ENCODE measurements at regions not wholly inside any gene's neighbourhood (a gene's known extent, or its start where the extent isn't known, plus 50 kb on each side); places are given as distances from the start of the nearest gene placed in this dataset.

DNA sequence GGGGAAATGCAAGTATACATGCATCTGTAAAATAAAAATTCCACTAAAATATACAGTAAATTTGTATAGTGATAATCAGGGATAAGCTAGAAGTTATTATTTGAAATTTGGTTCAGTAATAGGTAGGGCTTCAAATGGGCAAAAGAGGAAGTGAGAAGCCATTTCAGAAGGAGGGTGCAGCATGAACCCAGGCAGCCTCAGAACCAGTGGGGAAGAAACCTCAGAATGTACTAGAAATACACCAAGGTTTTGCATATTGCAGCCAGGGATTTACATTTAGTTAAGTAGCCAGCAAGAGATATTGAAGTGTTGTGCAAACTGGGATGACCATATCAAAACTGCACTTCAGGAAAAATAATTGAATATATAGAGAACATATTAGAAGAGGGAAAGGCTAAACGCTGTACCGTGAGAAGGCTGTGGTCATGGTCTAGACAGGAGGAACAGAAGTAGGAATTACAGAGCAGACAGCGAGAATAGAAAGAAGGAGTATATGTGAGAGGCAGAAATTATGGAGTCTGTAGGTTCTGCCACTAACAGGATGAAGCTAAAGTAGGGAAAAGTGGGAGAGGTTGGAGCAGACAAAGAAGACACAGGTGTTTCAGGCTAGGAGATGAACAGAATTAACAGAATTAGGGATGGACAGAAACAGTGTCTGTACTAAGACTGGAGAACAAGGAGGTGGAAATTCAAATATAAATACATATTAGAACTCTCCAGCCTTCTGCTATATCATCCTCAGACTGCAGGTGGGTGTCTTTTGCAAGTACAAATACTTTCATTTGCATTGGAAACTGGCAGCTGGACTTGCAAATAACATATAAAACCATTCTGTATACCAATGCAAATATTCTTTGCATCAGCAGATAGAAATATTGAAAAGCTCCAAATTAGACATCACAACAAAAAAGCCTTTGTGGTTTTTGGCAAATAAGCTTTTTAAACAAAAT lies 335.6 kb downstream of the ZNF608 start:
- Histone ChIP-seq H3K18ac (ENCODE audit: insufficient read length, low read depth, low read length) (no peak overlapping the region), H2BK120ac (ENCODE audit: low read depth, low read length, poor library complexity, severe bottlenecking) (no peak overlapping the region), H3K4ac (ENCODE audit: low read depth, low read length) (no peak overlapping the region), H4K20me1 (ENCODE audit: control insufficient read depth, insufficient read depth, insufficient read length) (no peaks in the 10 kb centered on the region), H3K9ac (ENCODE audit: extremely low read depth, insufficient read length, low read length) (no peak overlapping the region), H2AK5ac (ENCODE audit: insufficient read length, low read length) (no peak overlapping the region), H2BK20ac (ENCODE audit: low read depth, low read length, poor library complexity, severe bottlenecking) (no peak overlapping the region), H2BK15ac (ENCODE audit: low read depth, low read length) (no peak overlapping the region), H3K79me1 (ENCODE audit: insufficient read depth, low read depth, low read length, poor library complexity, severe bottlenecking) (no peaks in the 10 kb centered on the region), H3K27me3 (ENCODE audit: insufficient read depth, low read length) (no peaks in the 10 kb centered on the region), H3K23me2 (ENCODE audit: insufficient read length, low read depth, low read length, poor library complexity, severe bottlenecking) (no peaks in the 10 kb centered on the region), H4K8ac (replicated peaks; ENCODE audit: insufficient read length, low read depth, low read length) (no peak overlapping the region), H3K9me3 (ENCODE audit: control insufficient read depth, low read depth, low read length) (no peaks in the 10 kb centered on the region), H3K56ac (ENCODE audit: insufficient read length, low read depth, low read length) (no peak overlapping the region), H3K23ac (ENCODE audit: insufficient read length, low read depth, low read length) (no peak overlapping the region), H3K4me1 (ENCODE audit: insufficient read depth, low read length) (no peaks in the 10 kb centered on the region), H2BK5ac (ENCODE audit: insufficient read length, low read length) (no peak overlapping the region), H2AFZ (ENCODE audit: low read length) (no peak overlapping the region), H3T11ph (ENCODE audit: low read length) (peak overlapping the region; percentile 6), H3K79me2 (ENCODE audit: insufficient read depth, low read length) (no peaks in the 10 kb centered on the region), H2BK12ac (ENCODE audit: insufficient read length, low read depth, low read length) (no peak overlapping the region), H4K5ac (ENCODE audit: insufficient read length, low read depth, low read length) (no peak overlapping the region), H4K91ac (ENCODE audit: insufficient read length, low read depth, low read length) (no peak overlapping the region), H3K4me2 (ENCODE audit: insufficient read depth, insufficient read length, low read length) (no peak overlapping the region), H3K27ac (ENCODE audit: insufficient read length, low read depth, low read length) (no peak overlapping the region), H3K14ac (ENCODE audit: insufficient read depth, low read length) (no peak overlapping the region)
- Mint-ChIP-seq H3K9me3 (peaks cover 6 to 8% of the 10 kb centered on the region in 2 experiments; a peak in 3 of 5 replicates), H3K4me1 (peaks cover 3 to 4% of the 10 kb centered on the region in 2 experiments; a peak in 2 of 4 replicates), H3K36me3 (ENCODE audit: insufficient read depth in 1 of 3, low read depth in 3 of 3) (peaks cover 0 to 14% (median 12%) of the 10 kb centered on the region in 3 experiments; a peak in 5 of 7 replicates), H3K4me3 (no peak overlapping the region), H3K27me3 (ENCODE audit: low read depth) (no peaks in the 10 kb centered on the region; the same call in 1 of the 2 replicates), H3K27ac (no peak overlapping the region)
- DNase-seq = no peak
- TF ChIP-seq CTCF (conservative IDR thresholded peaks at IDR 0.05) = no peak
- no CpG with 5 or more reads among the region's 3 CpGs for WGBS (ENCODE audit: extremely low coverage, insufficient read length, low lambda C conversion rate)
